ENCODE measurements at regions not wholly inside any gene's neighbourhood (a gene's known extent, or its start where the extent isn't known, plus 50 kb on each side); places are given as distances from the start of the nearest gene placed in this dataset.

DNA sequence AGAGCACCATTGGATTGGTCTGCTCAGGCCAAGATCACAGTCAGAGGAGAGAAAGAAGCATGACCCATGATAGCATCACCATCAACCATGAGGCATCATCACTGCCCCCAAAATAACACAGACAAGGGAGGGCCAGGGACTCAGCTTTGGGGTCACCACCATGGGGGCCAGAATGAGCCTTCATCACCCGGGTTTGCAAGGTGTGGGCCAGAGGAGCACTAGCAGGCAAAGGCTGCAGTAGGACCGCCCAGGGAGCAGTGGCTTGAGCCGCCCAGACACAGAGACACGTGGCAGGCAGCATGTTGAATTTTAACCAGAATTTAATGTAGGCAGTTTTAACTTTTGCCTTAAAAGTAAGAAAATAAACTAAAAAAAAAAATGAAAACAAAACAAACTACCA, 53.7 kb upstream of the TMPRSS2 start (continued):
- TF ChIP-seq, protein P1, sequence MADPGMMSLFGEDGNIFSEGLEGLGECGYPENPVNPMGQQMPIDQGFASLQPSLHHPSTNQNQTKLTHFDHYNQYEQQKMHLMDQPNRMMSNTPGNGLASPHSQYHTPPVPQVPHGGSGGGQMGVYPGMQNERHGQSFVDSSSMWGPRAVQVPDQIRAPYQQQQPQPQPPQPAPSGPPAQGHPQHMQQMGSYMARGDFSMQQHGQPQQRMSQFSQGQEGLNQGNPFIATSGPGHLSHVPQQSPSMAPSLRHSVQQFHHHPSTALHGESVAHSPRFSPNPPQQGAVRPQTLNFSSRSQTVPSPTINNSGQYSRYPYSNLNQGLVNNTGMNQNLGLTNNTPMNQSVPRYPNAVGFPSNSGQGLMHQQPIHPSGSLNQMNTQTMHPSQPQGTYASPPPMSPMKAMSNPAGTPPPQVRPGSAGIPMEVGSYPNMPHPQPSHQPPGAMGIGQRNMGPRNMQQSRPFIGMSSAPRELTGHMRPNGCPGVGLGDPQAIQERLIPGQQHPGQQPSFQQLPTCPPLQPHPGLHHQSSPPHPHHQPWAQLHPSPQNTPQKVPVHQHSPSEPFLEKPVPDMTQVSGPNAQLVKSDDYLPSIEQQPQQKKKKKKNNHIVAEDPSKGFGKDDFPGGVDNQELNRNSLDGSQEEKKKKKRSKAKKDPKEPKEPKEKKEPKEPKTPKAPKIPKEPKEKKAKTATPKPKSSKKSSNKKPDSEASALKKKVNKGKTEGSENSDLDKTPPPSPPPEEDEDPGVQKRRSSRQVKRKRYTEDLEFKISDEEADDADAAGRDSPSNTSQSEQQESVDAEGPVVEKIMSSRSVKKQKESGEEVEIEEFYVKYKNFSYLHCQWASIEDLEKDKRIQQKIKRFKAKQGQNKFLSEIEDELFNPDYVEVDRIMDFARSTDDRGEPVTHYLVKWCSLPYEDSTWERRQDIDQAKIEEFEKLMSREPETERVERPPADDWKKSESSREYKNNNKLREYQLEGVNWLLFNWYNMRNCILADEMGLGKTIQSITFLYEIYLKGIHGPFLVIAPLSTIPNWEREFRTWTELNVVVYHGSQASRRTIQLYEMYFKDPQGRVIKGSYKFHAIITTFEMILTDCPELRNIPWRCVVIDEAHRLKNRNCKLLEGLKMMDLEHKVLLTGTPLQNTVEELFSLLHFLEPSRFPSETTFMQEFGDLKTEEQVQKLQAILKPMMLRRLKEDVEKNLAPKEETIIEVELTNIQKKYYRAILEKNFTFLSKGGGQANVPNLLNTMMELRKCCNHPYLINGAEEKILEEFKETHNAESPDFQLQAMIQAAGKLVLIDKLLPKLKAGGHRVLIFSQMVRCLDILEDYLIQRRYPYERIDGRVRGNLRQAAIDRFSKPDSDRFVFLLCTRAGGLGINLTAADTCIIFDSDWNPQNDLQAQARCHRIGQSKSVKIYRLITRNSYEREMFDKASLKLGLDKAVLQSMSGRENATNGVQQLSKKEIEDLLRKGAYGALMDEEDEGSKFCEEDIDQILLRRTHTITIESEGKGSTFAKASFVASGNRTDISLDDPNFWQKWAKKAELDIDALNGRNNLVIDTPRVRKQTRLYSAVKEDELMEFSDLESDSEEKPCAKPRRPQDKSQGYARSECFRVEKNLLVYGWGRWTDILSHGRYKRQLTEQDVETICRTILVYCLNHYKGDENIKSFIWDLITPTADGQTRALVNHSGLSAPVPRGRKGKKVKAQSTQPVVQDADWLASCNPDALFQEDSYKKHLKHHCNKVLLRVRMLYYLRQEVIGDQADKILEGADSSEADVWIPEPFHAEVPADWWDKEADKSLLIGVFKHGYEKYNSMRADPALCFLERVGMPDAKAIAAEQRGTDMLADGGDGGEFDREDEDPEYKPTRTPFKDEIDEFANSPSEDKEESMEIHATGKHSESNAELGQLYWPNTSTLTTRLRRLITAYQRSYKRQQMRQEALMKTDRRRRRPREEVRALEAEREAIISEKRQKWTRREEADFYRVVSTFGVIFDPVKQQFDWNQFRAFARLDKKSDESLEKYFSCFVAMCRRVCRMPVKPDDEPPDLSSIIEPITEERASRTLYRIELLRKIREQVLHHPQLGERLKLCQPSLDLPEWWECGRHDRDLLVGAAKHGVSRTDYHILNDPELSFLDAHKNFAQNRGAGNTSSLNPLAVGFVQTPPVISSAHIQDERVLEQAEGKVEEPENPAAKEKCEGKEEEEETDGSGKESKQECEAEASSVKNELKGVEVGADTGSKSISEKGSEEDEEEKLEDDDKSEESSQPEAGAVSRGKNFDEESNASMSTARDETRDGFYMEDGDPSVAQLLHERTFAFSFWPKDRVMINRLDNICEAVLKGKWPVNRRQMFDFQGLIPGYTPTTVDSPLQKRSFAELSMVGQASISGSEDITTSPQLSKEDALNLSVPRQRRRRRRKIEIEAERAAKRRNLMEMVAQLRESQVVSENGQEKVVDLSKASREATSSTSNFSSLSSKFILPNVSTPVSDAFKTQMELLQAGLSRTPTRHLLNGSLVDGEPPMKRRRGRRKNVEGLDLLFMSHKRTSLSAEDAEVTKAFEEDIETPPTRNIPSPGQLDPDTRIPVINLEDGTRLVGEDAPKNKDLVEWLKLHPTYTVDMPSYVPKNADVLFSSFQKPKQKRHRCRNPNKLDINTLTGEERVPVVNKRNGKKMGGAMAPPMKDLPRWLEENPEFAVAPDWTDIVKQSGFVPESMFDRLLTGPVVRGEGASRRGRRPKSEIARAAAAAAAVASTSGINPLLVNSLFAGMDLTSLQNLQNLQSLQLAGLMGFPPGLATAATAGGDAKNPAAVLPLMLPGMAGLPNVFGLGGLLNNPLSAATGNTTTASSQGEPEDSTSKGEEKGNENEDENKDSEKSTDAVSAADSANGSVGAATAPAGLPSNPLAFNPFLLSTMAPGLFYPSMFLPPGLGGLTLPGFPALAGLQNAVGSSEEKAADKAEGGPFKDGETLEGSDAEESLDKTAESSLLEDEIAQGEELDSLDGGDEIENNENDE (IDR thresholded peaks at IDR 0.05; ENCODE audit: insufficient replicate concordance, low read length) = no peak
- no peak for TF ChIP-seq BRCA1 (IDR thresholded peaks at IDR 0.05; ENCODE audit: low read depth, low read length)
- no peak for TF ChIP-seq KDM1A (IDR thresholded peaks at IDR 0.05; ENCODE audit: borderline replicate concordance, low read length)
- TF ChIP-seq FOSL1 (IDR thresholded peaks at IDR 0.05; ENCODE audit: insufficient read depth, low read depth, low read length) = no peak
- TF ChIP-seq CBX5 (IDR thresholded peaks at IDR 0.05; ENCODE audit: low read depth, low read length) = no peak
- no peak for TF ChIP-seq SRF (IDR thresholded peaks at IDR 0.05; ENCODE audit: low read depth, low read length)

Measured in H1 (cell line).